Activated CD8-positive, alpha-beta memory T cell treated with anti-CD3 and anti-CD28 coated beads for 24 hours (primary cell): ENCODE measurements at regions not wholly inside any gene's neighbourhood (a gene's known extent, or its start where the extent isn't known, plus 50 kb on each side); places are given as distances from the start of the nearest gene placed in this dataset.
"Not testable (repeated sequence)": the region's sequence is repeated elsewhere in the genome, so short reads cannot be mapped to it uniquely, and the experiment has no call there.

ENCODE experiments used
- DNase-seq: peaks from one replicate; pipeline ENCODE4 v3.0.0-alpha.2; 2020

DNA sequence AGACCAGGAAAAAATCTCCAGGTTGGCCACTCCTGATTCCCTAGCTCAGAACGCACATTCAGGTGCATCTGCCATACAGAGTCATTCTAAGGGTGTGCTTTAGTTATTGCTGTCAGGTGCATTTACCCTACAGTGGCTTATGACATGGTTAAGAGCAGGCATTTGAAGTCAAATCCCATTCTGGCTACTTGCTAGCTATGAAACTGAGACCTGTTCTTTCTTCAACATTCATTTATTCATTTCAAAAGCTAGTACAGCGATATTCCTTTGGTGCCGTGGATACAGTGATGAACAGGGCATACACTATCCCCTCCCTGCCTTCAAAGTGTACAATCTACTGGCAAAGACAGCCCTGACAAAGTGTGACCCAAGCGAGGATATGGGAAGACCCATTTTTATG lies 508.3 kb downstream of the NPIPA7 start:
- no peak for DNase-seq

GRCh38 chr16:16890964-16891363 lies 512.0 kb downstream of the NPIPA7 start:
- no peak for DNase-seq

DNA sequence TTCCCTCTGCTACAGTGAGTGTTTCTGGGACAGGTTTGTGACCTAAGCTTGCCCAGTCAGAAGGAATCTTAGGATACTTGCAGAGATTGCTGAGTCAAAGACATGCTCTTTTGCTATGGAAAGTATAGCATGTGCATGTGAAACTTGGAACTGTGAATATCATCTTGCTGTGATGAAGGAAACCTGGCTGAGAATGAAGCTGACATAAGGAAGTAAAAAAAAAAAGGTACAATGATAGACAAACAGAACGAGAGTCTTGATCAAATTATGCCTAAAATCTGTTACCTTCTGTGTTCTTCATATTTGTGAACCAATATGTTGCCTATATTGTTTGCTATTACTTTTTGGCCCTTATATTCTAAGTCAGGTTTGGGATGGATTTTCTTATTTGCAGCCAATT lies 525.7 kb downstream of the NPIPA7 start:
- DNase-seq, result no peak

- no peak for DNase-seq
Measured at GRCh38 chr16:16905850-16906249, 526.9 kb downstream of the NPIPA7 start.

- DNase-seq, result no peak
Measured at GRCh38 chr16:16907089-16907488, 528.1 kb downstream of the NPIPA7 start.

GRCh38 chr16:16908077-16908476 lies 529.1 kb downstream of the NPIPA7 start:
- no peak for DNase-seq

- DNase-seq, result no peak
Measured at GRCh38 chr16:16909126-16909525, 530.2 kb downstream of the NPIPA7 start.

GRCh38 chr16:16910666-16911065 lies 531.7 kb downstream of the NPIPA7 start:
- no peak for DNase-seq

GRCh38 chr16:16915771-16916170 lies 536.8 kb downstream of the NPIPA7 start:
- no peak for DNase-seq

- no peak for DNase-seq
Measured at GRCh38 chr16:16917191-16917785, 538.3 kb downstream of the NPIPA7 start.

DNA sequence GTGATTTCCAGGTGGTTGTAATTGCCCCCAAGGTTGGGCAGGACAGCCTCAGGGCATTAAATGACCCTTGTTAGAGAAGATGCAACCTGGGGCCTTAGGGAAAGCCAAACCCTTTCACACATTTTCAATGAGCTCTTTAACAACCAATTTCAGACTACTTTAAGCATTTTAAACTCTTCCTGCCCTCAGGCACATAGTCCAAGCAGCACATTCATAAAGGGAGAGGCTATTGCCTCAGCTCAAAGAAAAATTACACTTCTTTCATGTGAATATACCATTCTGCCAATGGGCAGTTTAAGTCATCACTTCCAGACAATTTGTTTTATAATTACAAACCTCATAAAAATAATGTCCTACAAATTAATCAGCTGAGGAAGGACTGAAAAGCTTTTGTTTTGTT lies 544.5 kb downstream of the NPIPA7 start:
- DNase-seq, result no peak

- no peak for DNase-seq
Measured at GRCh38 chr16:16924613-16925012, 545.7 kb downstream of the NPIPA7 start.

- DNase-seq, result no peak
Measured at GRCh38 chr16:16925432-16925831, 545.3 kb downstream of the XYLT1 start.

DNA sequence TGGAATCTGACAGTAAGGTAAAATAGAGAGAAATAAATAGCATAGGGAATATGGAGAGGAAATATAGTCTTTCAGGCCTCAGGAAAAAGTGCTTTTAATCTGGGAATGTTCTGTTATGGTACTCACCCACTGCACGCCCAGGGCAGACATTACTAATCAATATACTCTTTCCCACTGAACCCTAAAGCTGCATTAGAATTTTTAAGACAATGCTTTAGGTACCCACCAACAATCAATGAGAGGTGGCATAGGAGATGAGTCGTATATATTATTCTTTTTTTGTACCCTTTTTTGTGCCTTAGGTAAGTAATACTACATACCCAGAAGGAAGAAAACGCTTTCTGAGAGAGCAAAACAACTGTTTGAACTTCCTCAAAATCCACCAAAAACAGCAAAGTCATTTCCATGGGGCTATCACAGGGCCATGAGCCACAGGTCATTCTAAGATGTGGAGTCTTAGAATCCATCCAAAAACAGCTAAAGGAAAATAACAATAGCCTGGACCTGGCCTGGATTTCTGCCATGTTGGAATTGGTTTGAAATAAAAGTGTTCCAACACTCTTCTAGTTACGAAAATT lies 542.1 kb downstream of the XYLT1 start:
- no peak for DNase-seq

GRCh38 chr16:16930309-16931000 lies 540.3 kb downstream of the XYLT1 start:
- no peak for DNase-seq

GRCh38 chr16:16933861-16934260 lies 536.9 kb downstream of the XYLT1 start:
- no peak for DNase-seq

GRCh38 chr16:16934660-16935059 lies 536.1 kb downstream of the XYLT1 start:
- DNase-seq, result no peak

DNA sequence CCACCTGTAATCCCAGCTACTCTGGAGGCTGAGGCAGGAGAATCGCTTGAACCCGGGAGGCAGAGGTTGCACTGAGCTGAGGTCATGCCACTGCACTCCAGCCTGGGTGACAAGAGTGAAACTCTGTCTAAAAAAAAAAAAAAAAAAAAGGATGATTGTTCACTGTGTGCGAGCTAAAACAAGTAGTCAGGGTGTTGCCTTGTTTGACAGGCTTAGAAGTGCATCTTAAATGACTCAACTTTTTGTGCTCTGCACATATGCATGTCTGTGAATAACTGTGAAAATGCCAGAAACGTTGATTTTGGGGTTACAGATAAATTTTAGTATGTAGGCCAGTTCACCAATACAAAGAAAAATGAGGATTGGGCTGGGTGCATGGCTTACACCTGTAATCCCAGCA lies 534.9 kb downstream of the XYLT1 start:
- not testable (repeated sequence) for DNase-seq

DNA sequence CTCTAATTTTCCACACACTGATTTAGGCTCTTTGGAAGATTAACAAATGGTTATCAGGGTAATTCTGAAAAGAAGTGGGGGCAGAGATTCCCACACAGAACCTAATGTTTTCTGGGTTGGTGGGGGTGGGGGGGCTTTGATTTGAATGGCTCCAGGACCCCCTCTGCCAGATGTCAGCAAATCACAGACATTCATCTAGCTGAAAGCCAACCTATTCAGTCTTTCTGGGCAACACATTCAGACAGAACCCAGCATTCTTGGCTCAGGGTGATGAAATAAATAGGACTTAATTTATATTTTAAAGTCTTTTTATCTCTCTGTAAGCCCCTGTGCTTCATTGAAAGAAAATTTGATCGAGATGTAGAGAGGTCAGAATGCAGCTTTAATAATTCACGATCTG lies 533.2 kb downstream of the XYLT1 start:
- no peak for DNase-seq

DNA sequence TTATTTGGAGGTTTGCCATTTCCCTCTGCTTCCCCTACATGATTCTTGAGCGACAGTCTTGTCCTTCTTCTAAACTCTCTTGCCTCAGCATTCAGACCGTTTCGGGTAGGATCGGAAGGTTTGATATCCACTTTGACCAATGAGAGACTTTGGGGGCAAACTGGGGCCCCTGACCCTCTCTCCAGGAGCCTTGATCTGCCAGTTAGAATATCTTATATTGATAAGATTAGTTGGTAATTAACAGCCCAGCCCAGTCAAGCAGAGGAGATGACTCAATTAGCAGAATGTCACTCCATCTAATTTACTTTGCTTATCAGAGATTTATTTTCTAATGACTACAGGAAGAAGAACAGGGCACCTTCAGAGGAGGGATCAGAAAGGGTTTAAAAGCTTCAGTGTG lies 532.8 kb downstream of the XYLT1 start:
- no peak for DNase-seq

- DNase-seq, result no peak
Measured at GRCh38 chr16:16938980-16939379, 531.8 kb downstream of the XYLT1 start.

- DNase-seq, result no peak
Measured at GRCh38 chr16:16940351-16940750, 530.4 kb downstream of the XYLT1 start.

- not testable (repeated sequence) for DNase-seq
Measured at GRCh38 chr16:16942849-16943248, 527.9 kb downstream of the XYLT1 start.

DNA sequence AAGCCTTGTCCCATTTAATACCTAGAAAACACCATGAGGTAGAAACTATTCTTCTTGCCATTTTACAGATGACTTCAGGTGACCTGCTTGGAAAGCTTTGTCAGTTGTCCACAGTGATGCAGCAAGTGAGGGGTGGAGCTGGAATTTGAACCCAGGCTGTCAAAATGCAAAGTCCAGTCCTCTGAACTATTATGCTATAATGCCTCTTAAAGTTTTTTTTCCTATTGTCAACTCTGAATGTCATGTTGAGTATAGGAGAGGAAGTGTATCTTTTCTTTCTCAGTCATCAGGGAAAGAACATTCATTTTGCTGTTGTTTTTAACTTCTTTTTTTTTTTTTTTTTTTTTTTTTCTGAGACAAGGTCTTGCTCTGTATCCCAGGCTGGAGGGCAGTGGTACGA lies 525.6 kb downstream of the XYLT1 start:
- DNase-seq, result no peak

- DNase-seq, result no peak
Measured at GRCh38 chr16:16956376-16956775, 514.4 kb downstream of the XYLT1 start.
